Breast epithelium (tissue), 3 donors: ENCODE measurements at regions not wholly inside any gene's neighbourhood (a gene's known extent, or its start where the extent isn't known, plus 50 kb on each side); places are given as distances from the start of the nearest gene placed in this dataset.
"Not testable (repeated sequence)": the region's sequence is repeated elsewhere in the genome, so short reads cannot be mapped to it uniquely, and the experiment has no call there.

Experiments used
- POLR2A ChIP-seq: fragments of 450-650 bp; IDR thresholded peaks from one replicate; pipeline ENCODE4 v1.6.1; 2016; ENCODE audit warnings: antibody characterized with exemption, mild to moderate bottlenecking, moderate library complexity
- POLR2AphosphoS5 ChIP-seq, 3 donors: sonication (generic); formaldehyde crosslinking; IDR thresholded peaks; one replicate each; pipeline ENCODE4 v1.6.1; 2017; ENCODE audit warnings: antibody characterized with exemption in 3 of 3
- TF ChIP-seq, protein P1 (sequence below), 3 donors: fragments of 450-650 bp; IDR thresholded peaks; one replicate each; pipeline ENCODE4 v1.5.1; 2016 to 2017; ENCODE audit warnings: antibody characterized with exemption in 3 of 3, mild to moderate bottlenecking in 3 of 3, moderate library complexity in 3 of 3

DNA sequence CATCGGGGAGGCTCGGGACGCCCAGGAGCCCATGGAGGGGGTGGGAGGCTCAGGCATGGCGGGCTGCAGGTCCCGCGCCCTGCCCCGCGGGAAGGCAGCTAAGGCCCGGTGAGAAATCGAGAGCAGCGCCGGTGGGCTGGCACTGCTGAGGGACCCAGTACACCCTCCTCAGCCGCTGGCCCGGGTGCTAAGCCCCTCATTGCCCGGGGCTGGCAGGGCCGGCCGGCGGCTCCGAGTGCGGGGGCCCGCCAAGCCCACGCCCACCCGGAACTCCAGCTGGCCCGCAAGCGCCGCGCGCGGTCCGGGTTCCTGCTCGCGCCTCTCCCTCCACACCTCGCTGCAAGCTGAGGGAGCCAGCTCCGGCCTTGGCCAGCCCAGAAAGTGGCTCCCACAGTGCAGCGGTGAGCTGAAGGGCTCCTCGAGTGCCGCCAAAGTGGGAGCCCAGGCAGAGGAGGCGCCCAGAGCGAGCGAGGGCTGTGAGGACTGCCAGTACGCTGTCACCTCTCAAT lies 195.0 kb upstream of the PIK3R1 start:
- TF ChIP-seq, protein P1, sequence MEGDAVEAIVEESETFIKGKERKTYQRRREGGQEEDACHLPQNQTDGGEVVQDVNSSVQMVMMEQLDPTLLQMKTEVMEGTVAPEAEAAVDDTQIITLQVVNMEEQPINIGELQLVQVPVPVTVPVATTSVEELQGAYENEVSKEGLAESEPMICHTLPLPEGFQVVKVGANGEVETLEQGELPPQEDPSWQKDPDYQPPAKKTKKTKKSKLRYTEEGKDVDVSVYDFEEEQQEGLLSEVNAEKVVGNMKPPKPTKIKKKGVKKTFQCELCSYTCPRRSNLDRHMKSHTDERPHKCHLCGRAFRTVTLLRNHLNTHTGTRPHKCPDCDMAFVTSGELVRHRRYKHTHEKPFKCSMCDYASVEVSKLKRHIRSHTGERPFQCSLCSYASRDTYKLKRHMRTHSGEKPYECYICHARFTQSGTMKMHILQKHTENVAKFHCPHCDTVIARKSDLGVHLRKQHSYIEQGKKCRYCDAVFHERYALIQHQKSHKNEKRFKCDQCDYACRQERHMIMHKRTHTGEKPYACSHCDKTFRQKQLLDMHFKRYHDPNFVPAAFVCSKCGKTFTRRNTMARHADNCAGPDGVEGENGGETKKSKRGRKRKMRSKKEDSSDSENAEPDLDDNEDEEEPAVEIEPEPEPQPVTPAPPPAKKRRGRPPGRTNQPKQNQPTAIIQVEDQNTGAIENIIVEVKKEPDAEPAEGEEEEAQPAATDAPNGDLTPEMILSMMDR (IDR thresholded peaks at IDR 0.05) = not testable (repeated sequence)
- not testable (repeated sequence) for TF ChIP-seq POLR2A; POLR2AphosphoS5 (IDR thresholded peaks at IDR 0.05)
